ENCODE measurements at regions not wholly inside any gene's neighbourhood (a gene's known extent, or its start where the extent isn't known, plus 50 kb on each side); places are given as distances from the start of the nearest gene placed in this dataset.

GRCh38 chr6:88304520-88304919 is 138.4 kb upstream of the CNR1 start:
- no peak overlapping the region for H2BK5ac ChIP-seq (ENCODE audit: low read depth, low read length, poor library complexity, severe bottlenecking)
- no peak overlapping the region for H2AK5ac ChIP-seq (ENCODE audit: low read length, severe bottlenecking)
- no peak overlapping the region for H4K8ac ChIP-seq (ENCODE audit: low read length)
- H3K23ac ChIP-seq (ENCODE audit: low read length in 2 of 2): no peak overlapping the region
- H3K9me3 ChIP-seq (ENCODE audit: control insufficient read depth, low read length): peaks cover 4% of the 10 kb centered on the region
- H2AFZ ChIP-seq (ENCODE audit: low read depth, low read length): no peak overlapping the region
- H3K4me1 ChIP-seq (ENCODE audit: control insufficient read depth, insufficient read depth, low read depth, low read length): peaks cover 2% of the 10 kb centered on the region
- H3K4ac ChIP-seq (ENCODE audit: low read depth in 1 of 2, low read length in 2 of 2): no peak overlapping the region
- no peak for DNase-seq
- H2BK15ac ChIP-seq (ENCODE audit: low read depth, poor library complexity, severe bottlenecking): no peak overlapping the region
- no peaks in the 10 kb centered on the region for H3K36me3 ChIP-seq (ENCODE audit: control insufficient read depth in 1 of 2, insufficient read depth in 2 of 2, low read depth in 1 of 2, low read length in 2 of 2)
- no peak overlapping the region for H3K14ac ChIP-seq (ENCODE audit: low read length in 2 of 2)
- H3K27ac ChIP-seq (ENCODE audit: low read length, poor library complexity, severe bottlenecking): no peak overlapping the region
- H4K91ac ChIP-seq (ENCODE audit: low read length): no peak overlapping the region
- no peaks in the 10 kb centered on the region for H3K27me3 ChIP-seq (ENCODE audit: control insufficient read depth in 1 of 2, insufficient read depth in 1 of 2, low read length in 2 of 2)
- H3K79me1 ChIP-seq (replicated peaks; ENCODE audit: low read length, poor library complexity, severe bottlenecking): no peaks in the 10 kb centered on the region
- no peak overlapping the region for H3K4me2 ChIP-seq (ENCODE audit: low read length, poor library complexity, severe bottlenecking)
- H2BK120ac ChIP-seq (ENCODE audit: low read depth, low read length): no peak overlapping the region
- H3K4me3 ChIP-seq (ENCODE audit: insufficient read depth in 1 of 2, low read depth in 1 of 2, low read length in 2 of 2): no peak overlapping the region
- no peak overlapping the region for H3K18ac ChIP-seq (ENCODE audit: low read depth in 1 of 2, low read length in 2 of 2)
- H2BK12ac ChIP-seq (ENCODE audit: low read length in 2 of 2): no peak overlapping the region
- no peak overlapping the region for H3K9ac ChIP-seq (ENCODE audit: low read length)
- WGBS: 80% methylated on average over 1 of the region's 1 CpG

DNA sequence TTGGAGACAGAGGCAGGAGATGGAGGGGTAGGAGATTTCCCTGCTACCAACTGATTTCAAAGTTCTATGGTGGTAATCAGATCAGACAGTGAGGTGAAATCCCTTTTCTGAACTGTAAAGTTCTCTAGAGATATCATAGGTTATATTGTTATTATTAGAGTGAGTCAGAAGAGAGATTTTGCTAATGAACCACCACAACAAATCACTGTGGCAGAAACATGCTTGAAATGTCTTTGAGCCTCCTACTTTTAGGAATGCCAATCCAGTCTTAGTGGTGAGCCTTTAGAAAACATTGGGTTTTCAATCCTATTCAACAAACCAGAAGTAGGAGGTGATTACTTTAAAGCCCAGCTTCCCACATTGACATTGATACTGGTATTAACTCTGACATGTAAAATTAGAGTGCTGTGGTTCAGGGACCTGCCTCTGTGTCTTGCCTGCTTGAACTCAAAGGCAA is 136.7 kb upstream of the CNR1 start:
- Histone ChIP-seq H3K27ac (ENCODE audit: low read length, poor library complexity, severe bottlenecking) (no peak overlapping the region), H3K36me3 (ENCODE audit: control insufficient read depth in 1 of 2, insufficient read depth in 2 of 2, low read depth in 1 of 2, low read length in 2 of 2) (no peaks in the 10 kb centered on the region), H3K4me1 (ENCODE audit: control insufficient read depth, insufficient read depth, low read depth, low read length) (peaks cover 2% of the 10 kb centered on the region), H3K4me3 (ENCODE audit: insufficient read depth in 1 of 2, low read depth in 1 of 2, low read length in 2 of 2) (no peak overlapping the region), H3K4me2 (ENCODE audit: low read length, poor library complexity, severe bottlenecking) (no peak overlapping the region), H3K27me3 (ENCODE audit: control insufficient read depth in 1 of 2, insufficient read depth in 1 of 2, low read length in 2 of 2) (no peaks in the 10 kb centered on the region), H3K9me3 (ENCODE audit: control insufficient read depth, low read length) (peaks cover 4% of the 10 kb centered on the region), H4K91ac (ENCODE audit: low read length) (no peak overlapping the region), H3K79me1 (replicated peaks; ENCODE audit: low read length, poor library complexity, severe bottlenecking) (no peaks in the 10 kb centered on the region), H3K18ac (ENCODE audit: low read depth in 1 of 2, low read length in 2 of 2) (no peak overlapping the region), H2AFZ (ENCODE audit: low read depth, low read length) (no peak overlapping the region), H3K9ac (ENCODE audit: low read length) (no peak overlapping the region), H3K23ac (ENCODE audit: low read length in 2 of 2) (no peak overlapping the region), H2BK5ac (ENCODE audit: low read depth, low read length, poor library complexity, severe bottlenecking) (no peak overlapping the region), H2AK5ac (ENCODE audit: low read length, severe bottlenecking) (no peak overlapping the region), H2BK15ac (ENCODE audit: low read depth, poor library complexity, severe bottlenecking) (no peak overlapping the region), H4K8ac (ENCODE audit: low read length) (no peak overlapping the region), H2BK120ac (ENCODE audit: low read depth, low read length) (no peak overlapping the region), H3K14ac (ENCODE audit: low read length in 2 of 2) (no peak overlapping the region), H3K4ac (ENCODE audit: low read depth in 1 of 2, low read length in 2 of 2) (no peak overlapping the region), H2BK12ac (ENCODE audit: low read length in 2 of 2) (no peak overlapping the region)
- DNase-seq: no peak

DNA sequence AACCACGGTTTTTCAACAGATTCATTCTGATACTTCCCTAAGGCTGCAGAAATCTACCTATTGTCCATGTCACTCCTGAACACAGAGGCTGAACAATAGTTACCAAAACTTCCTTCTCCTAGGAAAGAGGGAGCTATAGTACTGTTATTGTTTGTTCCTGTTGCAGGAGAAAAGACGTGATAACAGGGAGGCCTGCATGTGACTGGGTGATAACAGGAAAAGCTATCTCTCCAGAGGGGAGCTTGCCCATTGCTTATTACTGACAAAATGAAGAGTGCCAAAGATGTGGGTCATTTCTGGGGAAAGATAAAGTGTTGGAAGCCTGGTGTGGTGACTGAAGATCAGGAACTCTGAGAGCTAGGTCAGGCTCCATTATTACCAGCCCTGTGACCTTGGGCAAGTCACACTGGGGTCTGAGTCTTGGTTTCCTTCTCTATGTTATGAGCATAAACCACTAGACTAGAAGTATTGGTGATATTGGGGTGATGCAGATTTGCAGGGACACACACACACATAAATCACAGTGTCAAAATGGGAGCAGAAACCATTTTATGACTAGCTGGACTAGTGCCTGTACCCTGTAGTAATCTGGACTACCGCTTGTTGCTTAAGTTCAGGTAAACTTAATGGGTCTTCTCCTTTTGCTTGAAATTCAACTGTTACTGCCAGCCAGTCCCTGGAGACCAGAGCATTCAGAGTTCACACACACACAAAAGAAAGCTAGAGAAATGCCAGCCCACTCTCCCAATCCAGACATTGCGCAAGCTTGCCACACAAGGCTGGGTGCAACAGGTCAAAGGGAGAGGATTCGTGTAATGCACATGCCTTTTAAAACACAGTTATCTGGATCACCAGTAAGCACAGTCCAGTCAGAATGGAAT is 136.0 kb upstream of the CNR1 start:
- H3K27me3 ChIP-seq (ENCODE audit: control insufficient read depth in 1 of 2, insufficient read depth in 1 of 2, low read length in 2 of 2): no peaks in the 10 kb centered on the region

GRCh38 chr6:88301256-88301655 is 135.1 kb upstream of the CNR1 start:
- H2BK15ac ChIP-seq (ENCODE audit: low read depth, poor library complexity, severe bottlenecking): no peak overlapping the region
- H2BK120ac ChIP-seq (ENCODE audit: low read depth, low read length): no peak overlapping the region
- H2BK12ac ChIP-seq (ENCODE audit: low read length in 2 of 2): no peak overlapping the region
- H3K9ac ChIP-seq (ENCODE audit: low read length): no peak overlapping the region
- H3K23ac ChIP-seq (ENCODE audit: low read length in 2 of 2): no peak overlapping the region
- peaks cover 4% of the 10 kb centered on the region for H3K9me3 ChIP-seq (ENCODE audit: control insufficient read depth, low read length)
- H4K8ac ChIP-seq (ENCODE audit: low read length): no peak overlapping the region
- no peak overlapping the region for H3K18ac ChIP-seq (ENCODE audit: low read depth in 1 of 2, low read length in 2 of 2)
- H3K36me3 ChIP-seq (ENCODE audit: control insufficient read depth in 1 of 2, insufficient read depth in 2 of 2, low read depth in 1 of 2, low read length in 2 of 2): no peaks in the 10 kb centered on the region
- no peak overlapping the region for H4K91ac ChIP-seq (ENCODE audit: low read length)
- H3K14ac ChIP-seq (ENCODE audit: low read length in 2 of 2): no peak overlapping the region
- H3K27me3 ChIP-seq (ENCODE audit: control insufficient read depth in 1 of 2, insufficient read depth in 1 of 2, low read length in 2 of 2): no peaks in the 10 kb centered on the region
- H3K79me1 ChIP-seq (replicated peaks; ENCODE audit: low read length, poor library complexity, severe bottlenecking): no peaks in the 10 kb centered on the region
- no peak for DNase-seq
- no peak overlapping the region for H3K4me3 ChIP-seq (ENCODE audit: insufficient read depth in 1 of 2, low read depth in 1 of 2, low read length in 2 of 2)
- H3K4me2 ChIP-seq (ENCODE audit: low read length, poor library complexity, severe bottlenecking): no peak overlapping the region
- no peak overlapping the region for H2BK5ac ChIP-seq (ENCODE audit: low read depth, low read length, poor library complexity, severe bottlenecking)
- no peak overlapping the region for H2AFZ ChIP-seq (ENCODE audit: low read depth, low read length)
- H3K4me1 ChIP-seq (ENCODE audit: control insufficient read depth, insufficient read depth, low read depth, low read length): peaks cover 2% of the 10 kb centered on the region
- no peak overlapping the region for H2AK5ac ChIP-seq (ENCODE audit: low read length, severe bottlenecking)
- H3K4ac ChIP-seq (ENCODE audit: low read depth in 1 of 2, low read length in 2 of 2): no peak overlapping the region
- H3K27ac ChIP-seq (ENCODE audit: low read length, poor library complexity, severe bottlenecking): no peak overlapping the region

More for the DNA sequence above, 136.0 kb upstream of the CNR1 start:
- H2BK5ac ChIP-seq (ENCODE audit: low read depth, low read length, poor library complexity, severe bottlenecking): no peak overlapping the region
- no peak for DNase-seq
- no peak overlapping the region for H4K8ac ChIP-seq (ENCODE audit: low read length)
- H3K14ac ChIP-seq (ENCODE audit: low read length in 2 of 2): no peak overlapping the region
- H2AFZ ChIP-seq (ENCODE audit: low read depth, low read length): no peak overlapping the region
- no peak overlapping the region for H2AK5ac ChIP-seq (ENCODE audit: low read length, severe bottlenecking)
- no peak overlapping the region for H2BK12ac ChIP-seq (ENCODE audit: low read length in 2 of 2)
- no peak overlapping the region for H3K23ac ChIP-seq (ENCODE audit: low read length in 2 of 2)
- H3K4me1 ChIP-seq (ENCODE audit: control insufficient read depth, insufficient read depth, low read depth, low read length): peaks cover 2% of the 10 kb centered on the region
- H3K4me2 ChIP-seq (ENCODE audit: low read length, poor library complexity, severe bottlenecking): no peak overlapping the region
- no peak overlapping the region for H2BK15ac ChIP-seq (ENCODE audit: low read depth, poor library complexity, severe bottlenecking)
- no peaks in the 10 kb centered on the region for H3K79me1 ChIP-seq (replicated peaks; ENCODE audit: low read length, poor library complexity, severe bottlenecking)
- no peak overlapping the region for H3K4me3 ChIP-seq (ENCODE audit: insufficient read depth in 1 of 2, low read depth in 1 of 2, low read length in 2 of 2)
- H4K91ac ChIP-seq (ENCODE audit: low read length): no peak overlapping the region
- no peaks in the 10 kb centered on the region for H3K36me3 ChIP-seq (ENCODE audit: control insufficient read depth in 1 of 2, insufficient read depth in 2 of 2, low read depth in 1 of 2, low read length in 2 of 2)
- WGBS: 67% methylated on average over 5 of the region's 5 CpGs
- H3K4ac ChIP-seq (ENCODE audit: low read depth in 1 of 2, low read length in 2 of 2): no peak overlapping the region
- no peak overlapping the region for H2BK120ac ChIP-seq (ENCODE audit: low read depth, low read length)
- H3K27ac ChIP-seq (ENCODE audit: low read length, poor library complexity, severe bottlenecking): no peak overlapping the region
- H3K18ac ChIP-seq (ENCODE audit: low read depth in 1 of 2, low read length in 2 of 2): no peak overlapping the region
- peaks cover 4% of the 10 kb centered on the region for H3K9me3 ChIP-seq (ENCODE audit: control insufficient read depth, low read length)
- H3K9ac ChIP-seq (ENCODE audit: low read length): no peak overlapping the region

All from mesenchymal stem cell (in vitro differentiated cells and primary cell).